Spleen (tissue), 7 donors: ENCODE measurements at regions not wholly inside any gene's neighbourhood (a gene's known extent, or its start where the extent isn't known, plus 50 kb on each side); places are given as distances from the start of the nearest gene placed in this dataset.

Source experiments
- CTCF ChIP-seq, 11 experiments: fragments of 200-600 bp in 7 of 11; fragments of 450-650 bp in 4 of 11; sonication (generic) in 4 of 11; IDR thresholded peaks in 8 of 11; conservative IDR thresholded peaks in 3 of 11; 1 replicate in 7 of 11; 2 replicates in 4 of 11; pipeline versions ENCODE4 v1.4.0 to v1.8.0; 2016 to 2021; ENCODE audit warnings: antibody characterized with exemption in 11 of 11, inconsistent platforms in 4 of 11, mild to moderate bottlenecking in 1 of 11
- POLR2A ChIP-seq, 3 donors: fragments of 450-650 bp; IDR thresholded peaks; one replicate each; pipeline ENCODE4 v1.5.1; 2017; ENCODE audit warnings: antibody characterized with exemption in 3 of 3, mild to moderate bottlenecking in 1 of 3
- POLR2AphosphoS5 ChIP-seq, 3 donors: sonication (generic); formaldehyde crosslinking; IDR thresholded peaks; one replicate each; pipeline ENCODE4 v1.5.1; 2017; ENCODE audit warnings: antibody characterized with exemption in 3 of 3
- donor health status: DM: no; HTN: no; CAD: no; lungs with moderate emphysema.
- donor health status: DM: no; HTN: no; CAD: no.
- donor health status: DM: no; HTN: no; CAD: no.

GRCh38 chr4:79473439-79473724 is 65.4 kb upstream of the GK2 start:
- TF ChIP-seq POLR2A (IDR thresholded peaks at IDR 0.05) (no peak), POLR2AphosphoS5 (IDR thresholded peaks at IDR 0.05) (no peak), CTCF (IDR thresholded peaks at IDR 0.05 in 8 of 11, conservative IDR thresholded peaks at IDR 0.05 in 3 of 11) (no peak)
